ENCODE measurements at regions not wholly inside any gene's neighbourhood (a gene's known extent, or its start where the extent isn't known, plus 50 kb on each side); places are given as distances from the start of the nearest gene placed in this dataset.
A peak's percentile ranks its signal among the peaks of the same experiment; 100 is the strongest.
"Not testable (repeated sequence)": the region's sequence is repeated elsewhere in the genome, so short reads cannot be mapped to it uniquely, and the experiment has no call there.

DNA sequence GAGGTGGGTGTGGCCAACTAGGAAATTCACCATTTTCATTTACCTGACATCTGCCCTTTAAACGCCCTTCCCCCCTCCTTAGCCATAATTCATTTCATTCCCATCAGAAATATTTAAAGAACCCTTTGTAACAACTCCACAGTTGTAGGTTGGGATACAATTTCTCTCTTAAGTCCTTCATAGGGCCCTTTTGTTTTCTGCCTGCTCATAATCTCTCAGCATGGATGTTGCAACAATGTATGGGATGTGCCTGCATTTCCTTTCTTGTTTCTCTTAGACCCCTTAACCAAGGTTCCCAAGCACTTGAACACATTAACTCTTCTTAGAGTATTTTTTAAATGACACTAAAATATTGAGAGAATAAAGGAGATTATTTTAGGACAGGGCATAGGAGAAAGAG lies 51.7 kb upstream of the MYO10 start:
- H3K27ac ChIP-seq (ENCODE audit: low read depth, low read length), result no peak overlapping the region
- H3K27me3 ChIP-seq (ENCODE audit: control insufficient read depth, insufficient read depth, low read length), result no peaks in the 10 kb centered on the region
- H3K36me3 ChIP-seq (ENCODE audit: control insufficient read depth, insufficient read depth, low read length), result no peaks in the 10 kb centered on the region
- H3K4me3 ChIP-seq (ENCODE audit: low read depth, low read length), result no peak overlapping the region
- no peaks in the 10 kb centered on the region for H3K4me1 ChIP-seq (ENCODE audit: control insufficient read depth, insufficient read depth, low read length)
- H3K9me3 ChIP-seq (ENCODE audit: control insufficient read depth, insufficient read depth, low read length), result no peaks in the 10 kb centered on the region
- no CpG with 5 or more reads among the region's 1 CpG for WGBS (ENCODE audit: insufficient coverage)
- no peak for DNase-seq (ENCODE audit: low read depth in 4 of 6, low spot score in 6 of 6)

DNA sequence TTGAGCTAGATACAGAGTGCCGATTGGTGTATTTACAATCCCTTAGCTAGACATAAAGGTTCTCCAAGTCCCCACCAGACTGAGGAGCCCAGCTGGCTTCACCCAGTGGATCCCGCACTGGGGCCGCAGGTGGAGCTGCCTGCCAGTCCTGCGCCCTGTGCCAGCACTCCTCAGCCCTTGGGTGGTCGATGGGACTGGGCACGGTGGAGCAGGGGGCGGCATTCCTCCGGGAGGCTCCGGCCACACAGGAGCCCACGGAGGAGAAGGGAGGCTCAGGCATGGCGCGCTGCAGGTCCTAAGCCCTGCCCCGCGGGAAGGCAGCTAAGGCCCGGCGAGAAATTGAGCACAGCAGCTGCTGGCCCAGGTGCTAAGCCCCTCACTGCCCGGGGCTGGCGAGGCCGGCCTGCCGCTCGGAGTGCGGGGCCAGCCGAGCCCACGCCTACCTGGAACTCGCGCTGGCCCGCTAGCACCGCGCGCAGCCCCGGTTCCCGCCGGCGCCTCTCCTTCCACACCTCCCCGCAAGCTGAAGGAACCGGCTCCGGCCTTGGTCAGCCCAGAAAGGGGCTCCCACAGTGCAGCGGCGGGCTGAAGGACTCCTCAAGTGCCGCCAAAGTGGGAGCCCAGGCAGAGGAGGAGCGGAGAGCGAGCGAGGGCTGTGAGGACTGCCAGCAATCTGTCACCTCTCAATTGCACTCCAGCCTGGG lies 54.9 kb upstream of the MYO10 start:
- WGBS (ENCODE audit: insufficient coverage), result over 99% methylated on average over 37 of the region's 43 CpGs
- not testable (repeated sequence) for H3K27me3 ChIP-seq (ENCODE audit: control insufficient read depth, insufficient read depth, low read length); H3K36me3 ChIP-seq (ENCODE audit: control insufficient read depth, insufficient read depth, low read length); H3K4me3 ChIP-seq (ENCODE audit: low read depth, low read length); H3K9me3 ChIP-seq (ENCODE audit: control insufficient read depth, insufficient read depth, low read length); H3K4me1 ChIP-seq (ENCODE audit: control insufficient read depth, insufficient read depth, low read length); H3K27ac ChIP-seq (ENCODE audit: low read depth, low read length); DNase-seq (ENCODE audit: low read depth in 4 of 6, low spot score in 6 of 6)

DNA sequence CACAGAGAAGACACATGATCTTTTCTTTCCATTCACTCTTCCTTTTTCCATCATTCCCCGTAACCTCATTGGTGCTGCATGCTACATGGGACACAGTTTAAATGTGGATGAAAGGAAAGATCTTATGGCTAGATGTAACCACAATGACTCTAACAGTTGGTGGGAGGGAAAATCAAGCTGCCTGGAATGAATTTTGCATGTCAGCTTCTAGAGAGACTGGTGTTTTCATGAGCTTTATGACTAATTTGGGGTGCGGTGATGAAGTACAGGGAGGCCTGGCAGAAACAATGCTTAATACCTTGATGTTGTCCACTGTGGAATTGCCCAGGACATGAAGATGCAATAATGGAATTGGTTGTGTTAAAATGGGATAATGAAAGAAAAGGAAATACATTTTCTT lies 55.9 kb upstream of the MYO10 start:
- DNase-seq (ENCODE audit: low read depth in 4 of 6, low spot score in 6 of 6), result no peak
- H3K9me3 ChIP-seq (ENCODE audit: control insufficient read depth, insufficient read depth, low read length), result no peaks in the 10 kb centered on the region
- no peaks in the 10 kb centered on the region for H3K27me3 ChIP-seq (ENCODE audit: control insufficient read depth, insufficient read depth, low read length)
- H3K4me3 ChIP-seq (ENCODE audit: low read depth, low read length), result no peak overlapping the region
- no peaks in the 10 kb centered on the region for H3K36me3 ChIP-seq (ENCODE audit: control insufficient read depth, insufficient read depth, low read length)
- no peak overlapping the region for H3K27ac ChIP-seq (ENCODE audit: low read depth, low read length)
- no peaks in the 10 kb centered on the region for H3K4me1 ChIP-seq (ENCODE audit: control insufficient read depth, insufficient read depth, low read length)
- WGBS (ENCODE audit: insufficient coverage), result 88% methylated on average over 1 of the region's 2 CpGs

DNA sequence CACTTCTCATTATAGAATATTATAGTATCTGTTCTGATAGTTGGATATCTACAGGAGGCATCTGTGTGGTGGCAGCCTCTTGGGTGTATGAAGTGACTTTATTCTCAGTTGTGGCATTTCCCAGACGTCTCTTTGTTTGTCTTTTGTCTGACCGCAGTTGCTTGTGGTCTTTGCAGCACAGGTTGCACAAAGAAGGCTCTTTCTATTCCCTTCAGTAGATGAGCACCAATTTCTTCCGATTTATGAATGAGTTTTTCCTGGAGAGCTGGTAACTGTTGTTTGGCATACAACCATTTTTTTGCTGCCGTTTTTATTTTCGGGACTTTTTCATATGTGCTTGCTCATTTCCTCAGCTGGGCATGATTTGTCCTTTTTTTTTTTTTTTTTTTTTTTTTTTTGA lies 56.4 kb upstream of the MYO10 start:
- no peak overlapping the region for H3K27ac ChIP-seq (ENCODE audit: low read depth, low read length)
- no CpG with 5 or more reads among the region's 5 CpGs for WGBS (ENCODE audit: insufficient coverage)
- no peak overlapping the region for H3K4me3 ChIP-seq (ENCODE audit: low read depth, low read length)
- no peaks in the 10 kb centered on the region for H3K36me3 ChIP-seq (ENCODE audit: control insufficient read depth, insufficient read depth, low read length)
- H3K27me3 ChIP-seq (ENCODE audit: control insufficient read depth, insufficient read depth, low read length), result no peaks in the 10 kb centered on the region
- no peak for DNase-seq (ENCODE audit: low read depth in 4 of 6, low spot score in 6 of 6)
- H3K4me1 ChIP-seq (ENCODE audit: control insufficient read depth, insufficient read depth, low read length), result no peaks in the 10 kb centered on the region
- no peaks in the 10 kb centered on the region for H3K9me3 ChIP-seq (ENCODE audit: control insufficient read depth, insufficient read depth, low read length)

DNA sequence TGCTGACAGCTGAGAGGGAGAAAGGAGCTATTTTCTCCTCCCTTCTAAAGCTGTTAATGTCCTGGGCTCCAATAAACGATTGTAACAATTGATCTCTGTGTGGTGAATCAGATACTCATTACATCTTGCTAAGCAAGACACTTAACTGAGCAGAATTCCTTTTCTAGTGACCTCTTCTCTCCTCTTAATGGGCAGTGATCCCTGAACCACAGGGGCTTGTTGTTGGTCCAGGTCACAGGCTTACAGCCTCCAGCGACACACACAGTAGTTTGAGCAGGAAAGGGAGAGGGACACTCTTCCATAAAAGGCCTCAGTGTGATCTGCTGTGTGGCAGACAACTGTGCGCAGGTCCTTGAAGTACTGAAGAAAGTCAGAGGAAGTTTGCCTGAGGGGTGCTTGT lies 58.5 kb upstream of the MYO10 start:
- no peak overlapping the region for H3K4me3 ChIP-seq (ENCODE audit: low read depth, low read length)
- H3K27ac ChIP-seq (ENCODE audit: low read depth, low read length), result peak overlapping the region; percentile 15
- H3K4me1 ChIP-seq (ENCODE audit: control insufficient read depth, insufficient read depth, low read length), result no peaks in the 10 kb centered on the region
- no peaks in the 10 kb centered on the region for H3K36me3 ChIP-seq (ENCODE audit: control insufficient read depth, insufficient read depth, low read length)
- WGBS (ENCODE audit: insufficient coverage), result no CpG with 5 or more reads among the region's 3 CpGs
- H3K27me3 ChIP-seq (ENCODE audit: control insufficient read depth, insufficient read depth, low read length), result no peaks in the 10 kb centered on the region
- peak in 2 of 6 donors; percentile 3 to 14 for DNase-seq (ENCODE audit: low read depth in 4 of 6, low spot score in 6 of 6)
- no peaks in the 10 kb centered on the region for H3K9me3 ChIP-seq (ENCODE audit: control insufficient read depth, insufficient read depth, low read length)

DNA sequence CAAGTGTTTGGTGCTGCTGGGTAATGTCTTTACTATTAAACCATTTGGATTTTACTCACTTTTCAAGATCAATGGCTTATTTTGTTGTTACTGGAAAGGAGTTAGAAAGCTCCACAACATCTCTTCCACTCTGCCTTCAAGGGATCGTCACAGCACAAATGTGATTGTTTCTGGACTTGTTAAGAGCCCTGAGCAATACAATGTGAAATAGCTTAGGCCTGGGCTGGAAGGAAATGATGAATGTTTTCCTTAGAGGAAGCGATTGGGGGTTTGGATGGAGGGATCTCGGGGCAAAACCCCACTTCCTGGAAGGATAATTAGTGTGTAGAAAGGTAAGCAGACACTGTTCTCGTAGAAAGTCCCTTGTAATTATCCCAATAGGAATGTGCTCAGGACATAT lies 59.3 kb upstream of the MYO10 start:
- WGBS (ENCODE audit: insufficient coverage), result 69% methylated on average over 2 of the region's 4 CpGs
- Histone ChIP-seq H3K27me3 (ENCODE audit: control insufficient read depth, insufficient read depth, low read length) (no peaks in the 10 kb centered on the region), H3K4me1 (ENCODE audit: control insufficient read depth, insufficient read depth, low read length) (no peaks in the 10 kb centered on the region), H3K9me3 (ENCODE audit: control insufficient read depth, insufficient read depth, low read length) (no peaks in the 10 kb centered on the region), H3K4me3 (ENCODE audit: low read depth, low read length) (no peak overlapping the region), H3K27ac (ENCODE audit: low read depth, low read length) (no peak overlapping the region), H3K36me3 (ENCODE audit: control insufficient read depth, insufficient read depth, low read length) (no peaks in the 10 kb centered on the region)
- no peak for DNase-seq (ENCODE audit: low read depth in 4 of 6, low spot score in 6 of 6)

DNA sequence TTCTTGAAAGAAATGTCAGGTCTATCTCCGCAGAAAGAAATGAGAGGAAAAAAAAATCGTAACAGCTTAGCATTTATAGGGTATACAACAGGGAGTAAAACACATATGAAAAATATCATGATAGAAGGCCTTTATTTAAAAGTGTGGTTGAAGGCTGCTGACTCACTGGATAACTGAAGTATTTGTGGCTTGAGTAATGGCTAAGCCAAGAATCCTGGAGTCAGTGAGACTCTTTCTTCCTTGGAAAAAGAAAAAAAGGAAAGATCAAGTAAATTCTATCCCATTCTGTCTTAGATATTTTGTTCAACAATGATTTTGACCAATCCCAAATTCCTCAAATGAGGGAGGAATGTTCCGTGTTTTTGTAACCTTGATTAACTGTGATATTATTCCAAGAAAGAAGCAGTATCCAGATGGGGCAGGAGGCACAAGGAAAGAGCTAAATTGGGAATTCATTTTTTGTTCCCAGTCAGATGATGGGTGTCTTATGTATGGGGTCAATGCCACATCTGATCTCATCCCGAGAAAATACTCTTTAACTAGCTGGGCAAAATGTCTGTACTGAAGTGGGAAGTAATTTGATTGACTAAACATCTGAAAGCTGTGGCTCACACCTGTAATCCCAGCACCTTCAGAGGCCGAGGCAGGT lies 64.3 kb upstream of the MYO10 start:
- Histone ChIP-seq H3K4me3 (ENCODE audit: low read depth, low read length) (no peak overlapping the region), H3K9me3 (ENCODE audit: control insufficient read depth, insufficient read depth, low read length) (no peaks in the 10 kb centered on the region), H3K27ac (ENCODE audit: low read depth, low read length) (no peak overlapping the region), H3K27me3 (ENCODE audit: control insufficient read depth, insufficient read depth, low read length) (no peaks in the 10 kb centered on the region), H3K4me1 (ENCODE audit: control insufficient read depth, insufficient read depth, low read length) (peaks cover 3% of the 10 kb centered on the region), H3K36me3 (ENCODE audit: control insufficient read depth, insufficient read depth, low read length) (no peaks in the 10 kb centered on the region)
- DNase-seq (ENCODE audit: low read depth in 4 of 6, low spot score in 6 of 6), result no peak
- WGBS (ENCODE audit: insufficient coverage), result no CpG with 5 or more reads among the region's 5 CpGs

DNA sequence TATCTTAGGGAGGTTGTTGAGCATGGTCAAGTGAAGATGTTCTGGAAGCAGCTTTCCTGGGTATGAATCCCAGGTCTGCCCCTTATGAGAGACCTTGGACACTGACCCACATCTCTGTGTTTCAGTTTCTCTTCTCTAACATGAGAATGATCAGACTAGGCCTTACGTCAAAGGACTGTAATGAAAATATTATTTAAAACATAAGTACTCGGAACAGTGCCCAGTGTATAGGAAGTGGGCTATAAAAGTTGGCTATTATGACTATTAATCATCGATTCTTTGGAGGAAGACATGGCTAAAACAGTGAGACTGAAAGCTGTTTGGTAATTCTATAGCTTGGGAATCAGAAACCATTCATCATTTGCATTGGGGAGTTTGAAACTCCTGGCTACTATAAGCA lies 65.3 kb upstream of the MYO10 start:
- DNase-seq (ENCODE audit: low read depth in 4 of 6, low spot score in 6 of 6), result no peak
- WGBS (ENCODE audit: insufficient coverage), result 80% methylated on average over 2 of the region's 3 CpGs
- H3K4me3 ChIP-seq (ENCODE audit: low read depth, low read length), result no peak overlapping the region
- H3K36me3 ChIP-seq (ENCODE audit: control insufficient read depth, insufficient read depth, low read length), result no peaks in the 10 kb centered on the region
- H3K27ac ChIP-seq (ENCODE audit: low read depth, low read length), result no peak overlapping the region
- no peaks in the 10 kb centered on the region for H3K9me3 ChIP-seq (ENCODE audit: control insufficient read depth, insufficient read depth, low read length)
- peaks cover 3% of the 10 kb centered on the region for H3K4me1 ChIP-seq (ENCODE audit: control insufficient read depth, insufficient read depth, low read length)
- no peaks in the 10 kb centered on the region for H3K27me3 ChIP-seq (ENCODE audit: control insufficient read depth, insufficient read depth, low read length)

DNA sequence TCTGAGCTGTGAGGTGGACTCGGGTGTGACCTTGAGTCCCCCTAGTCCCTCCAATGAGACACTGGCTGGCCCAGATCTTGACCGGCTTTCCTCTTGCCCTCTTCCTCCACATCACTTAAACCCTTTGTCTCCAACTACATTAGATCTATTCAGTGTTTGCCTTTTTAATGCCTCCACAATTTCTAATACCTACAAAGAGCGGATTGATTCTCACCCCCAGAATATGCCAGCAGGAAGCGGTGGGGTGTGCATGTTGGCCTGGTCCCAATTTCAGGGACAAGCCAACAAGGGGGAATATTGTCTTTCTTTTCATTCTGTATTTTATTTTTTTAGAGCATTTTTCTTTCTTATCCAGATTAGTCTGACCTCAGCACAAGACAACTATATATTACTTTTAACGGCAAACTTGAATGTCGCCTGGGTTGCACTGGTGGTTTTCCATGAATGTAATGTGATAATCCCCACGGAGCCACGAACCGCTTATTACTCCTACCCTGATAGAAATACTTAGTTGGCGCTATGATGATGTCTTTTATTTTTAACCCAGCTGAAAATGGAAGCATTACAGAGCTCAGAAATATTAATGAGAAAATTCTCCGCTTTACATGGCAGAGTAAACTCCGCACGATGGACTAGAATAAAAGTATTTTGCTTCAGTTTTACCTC lies 68.5 kb upstream of the MYO10 start:
- Histone ChIP-seq H3K27ac (ENCODE audit: low read depth, low read length) (no peak overlapping the region), H3K4me3 (ENCODE audit: low read depth, low read length) (no peak overlapping the region), H3K4me1 (ENCODE audit: control insufficient read depth, insufficient read depth, low read length) (peaks cover 3% of the 10 kb centered on the region), H3K36me3 (ENCODE audit: control insufficient read depth, insufficient read depth, low read length) (no peaks in the 10 kb centered on the region), H3K9me3 (ENCODE audit: control insufficient read depth, insufficient read depth, low read length) (no peaks in the 10 kb centered on the region), H3K27me3 (ENCODE audit: control insufficient read depth, insufficient read depth, low read length) (no peaks in the 10 kb centered on the region)
- peak in 2 of 6 donors; percentile 48 to 64 for DNase-seq (ENCODE audit: low read depth in 4 of 6, low spot score in 6 of 6)
- WGBS (ENCODE audit: insufficient coverage), result 78% methylated on average over 4 of the region's 13 CpGs

All from spinal cord (tissue), 9 donors.